ENCODE measurements at regions not wholly inside any gene's neighbourhood (a gene's known extent, or its start where the extent isn't known, plus 50 kb on each side); places are given as distances from the start of the nearest gene placed in this dataset.

GRCh38 chr12:127174881-127175280 is 1092.1 kb upstream of the TMEM132C start:
- no peaks in the 10 kb centered on the region for H3K27me3 ChIP-seq (replicated peaks in 1 of 4; ENCODE audit: control extremely low read depth in 1 of 4, control insufficient read depth in 3 of 4, insufficient read depth in 4 of 4, low read length in 3 of 4)
- ChIA-PET POLR2A (no interaction called here), CTCF (no interaction called here)
- H3K27ac Mint-ChIP-seq: no peak overlapping the region
- WGBS (ENCODE audit: insufficient coverage): 89% methylated on average over 5 of the region's 6 CpGs
- H4K20me1 ChIP-seq (ENCODE audit: control insufficient read depth, insufficient read depth, low read length, poor library complexity, severe bottlenecking): no peaks in the 10 kb centered on the region
- H3K9me3 Mint-ChIP-seq (ENCODE audit: insufficient read depth): peaks cover 5% of the 10 kb centered on the region
- H3K36me3 ChIP-seq (replicated peaks in 1 of 2; ENCODE audit: control extremely low read depth in 1 of 2, control insufficient read depth in 1 of 2, extremely low read depth in 1 of 2, insufficient read depth in 2 of 2, low read length in 1 of 2): no peaks in the 10 kb centered on the region
- ATAC-seq (ENCODE audit: low read depth) (no peak), DNase-seq (no peak)
- no peak overlapping the region for H3K27ac ChIP-seq (ENCODE audit: low read length in 2 of 2)
- TF ChIP-seq CTCF (IDR thresholded peaks at IDR 0.05) (no peak), EZH2 (IDR thresholded peaks at IDR 0.05; ENCODE audit: borderline replicate concordance, insufficient read depth, low read depth, low read length, poor library complexity, severe bottlenecking) (no peak)
- H2AFZ ChIP-seq (ENCODE audit: insufficient read depth, low read depth, low read length, poor library complexity, severe bottlenecking): no peak overlapping the region
- peaks cover 0 to 28% (median 8%) of the 10 kb centered on the region in 3 donors for H3K9me3 ChIP-seq (ENCODE audit: control extremely low read depth in 1 of 3, control insufficient read depth in 2 of 3, insufficient read depth in 1 of 3, low read length in 2 of 3)
- H3K27me3 Mint-ChIP-seq: peaks cover 6% of the 10 kb centered on the region
- no peak overlapping the region for H3K9ac ChIP-seq (ENCODE audit: low read length)
- no peak overlapping the region for H3K4me3 Mint-ChIP-seq
- H3K79me2 ChIP-seq (ENCODE audit: control insufficient read depth, insufficient read depth, low read length): no peaks in the 10 kb centered on the region
- intact Hi-C loops (cut with micrococcal nuclease): no loop called here
- no peak overlapping the region for H3K4me2 ChIP-seq (replicated peaks; ENCODE audit: low read depth, low read length, poor library complexity, severe bottlenecking)
- no peaks in the 10 kb centered on the region for H3K4me1 Mint-ChIP-seq
- H3K4me1 ChIP-seq (ENCODE audit: control insufficient read depth in 2 of 2, insufficient read depth in 2 of 2, low read length in 2 of 2): no peaks in the 10 kb centered on the region
- no peak overlapping the region for H3K4me3 ChIP-seq (ENCODE audit: control extremely low read depth in 1 of 5, extremely low read depth in 1 of 5, insufficient read depth in 1 of 5, low read depth in 2 of 5, low read length in 4 of 5)

- Histone ChIP-seq H3K9me3 (ENCODE audit: control extremely low read depth in 1 of 3, control insufficient read depth in 2 of 3, insufficient read depth in 1 of 3, low read length in 2 of 3) (peaks cover 0 to 28% (median 8%) of the 10 kb centered on the region in 3 donors), H3K27me3 (replicated peaks in 1 of 4; ENCODE audit: control extremely low read depth in 1 of 4, control insufficient read depth in 3 of 4, insufficient read depth in 4 of 4, low read length in 3 of 4) (no peaks in the 10 kb centered on the region), H3K4me3 (ENCODE audit: control extremely low read depth in 1 of 5, extremely low read depth in 1 of 5, insufficient read depth in 1 of 5, low read depth in 2 of 5, low read length in 4 of 5) (no peak overlapping the region), H3K27ac (ENCODE audit: low read length in 2 of 2) (no peak overlapping the region), H3K9ac (ENCODE audit: low read length) (no peak overlapping the region), H4K20me1 (ENCODE audit: control insufficient read depth, insufficient read depth, low read length, poor library complexity, severe bottlenecking) (no peaks in the 10 kb centered on the region), H2AFZ (ENCODE audit: insufficient read depth, low read depth, low read length, poor library complexity, severe bottlenecking) (no peak overlapping the region), H3K4me2 (replicated peaks; ENCODE audit: low read depth, low read length, poor library complexity, severe bottlenecking) (no peak overlapping the region), H3K4me1 (ENCODE audit: control insufficient read depth in 2 of 2, insufficient read depth in 2 of 2, low read length in 2 of 2) (no peaks in the 10 kb centered on the region), H3K36me3 (replicated peaks in 1 of 2; ENCODE audit: control extremely low read depth in 1 of 2, control insufficient read depth in 1 of 2, extremely low read depth in 1 of 2, insufficient read depth in 2 of 2, low read length in 1 of 2) (no peaks in the 10 kb centered on the region), H3K79me2 (ENCODE audit: control insufficient read depth, insufficient read depth, low read length) (no peaks in the 10 kb centered on the region)
- Mint-ChIP-seq H3K4me1 (no peaks in the 10 kb centered on the region), H3K27ac (no peak overlapping the region), H3K27me3 (peaks cover 3% of the 10 kb centered on the region), H3K4me3 (no peak overlapping the region), H3K9me3 (ENCODE audit: insufficient read depth) (peaks cover 5% of the 10 kb centered on the region)
- no CpG with 5 or more reads among the region's 4 CpGs for WGBS (ENCODE audit: insufficient coverage)
- no peak for DNase-seq
- ChIA-PET CTCF (no interaction called here), POLR2A (no interaction called here)
- no peak for ATAC-seq (ENCODE audit: low read depth)
- TF ChIP-seq CTCF (IDR thresholded peaks at IDR 0.05): no peak
- no peak for TF ChIP-seq EZH2 (IDR thresholded peaks at IDR 0.05; ENCODE audit: borderline replicate concordance, insufficient read depth, low read depth, low read length, poor library complexity, severe bottlenecking)
- intact Hi-C loops (cut with micrococcal nuclease): no loop called here
These were observed 1091.6 kb upstream of the TMEM132C start for GRCh38 chr12:127175361-127175760.

Data from B cell (primary cell).